Limb (tissue), 2 donors: ENCODE measurements at regions not wholly inside any gene's neighbourhood (a gene's known extent, or its start where the extent isn't known, plus 50 kb on each side); places are given as distances from the start of the nearest gene placed in this dataset.
"Not testable (repeated sequence)": the region's sequence is repeated elsewhere in the genome, so short reads cannot be mapped to it uniquely, and the experiment has no call there.

Source experiments
- DNase-seq, 2 donors: peaks; one replicate each; pipeline ENCODE4 v3.0.0-alpha.2; 2016; ENCODE audit errors: extremely low spot score in 2 of 2

DNA sequence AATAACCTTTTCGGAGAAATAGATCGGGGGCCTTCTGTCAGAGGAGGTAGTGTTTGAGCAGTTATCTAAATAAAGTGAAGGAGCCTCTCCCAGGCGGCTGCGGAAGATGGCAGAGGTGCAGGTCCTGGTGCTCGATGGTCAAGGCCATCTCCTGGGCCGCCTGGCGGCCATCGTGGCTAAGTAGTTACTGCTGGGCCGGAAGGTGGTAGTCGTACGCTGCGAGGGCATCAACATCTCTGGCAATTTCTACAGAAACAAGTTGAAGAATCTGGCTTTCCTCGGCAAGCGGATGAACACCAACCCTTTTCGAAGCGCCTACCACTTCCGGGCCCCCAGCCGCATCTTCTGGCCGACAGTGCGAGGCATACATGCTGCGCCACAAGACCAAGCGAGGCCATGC, 186.1 kb downstream of the KTN1 start:
- no peak for DNase-seq

DNA sequence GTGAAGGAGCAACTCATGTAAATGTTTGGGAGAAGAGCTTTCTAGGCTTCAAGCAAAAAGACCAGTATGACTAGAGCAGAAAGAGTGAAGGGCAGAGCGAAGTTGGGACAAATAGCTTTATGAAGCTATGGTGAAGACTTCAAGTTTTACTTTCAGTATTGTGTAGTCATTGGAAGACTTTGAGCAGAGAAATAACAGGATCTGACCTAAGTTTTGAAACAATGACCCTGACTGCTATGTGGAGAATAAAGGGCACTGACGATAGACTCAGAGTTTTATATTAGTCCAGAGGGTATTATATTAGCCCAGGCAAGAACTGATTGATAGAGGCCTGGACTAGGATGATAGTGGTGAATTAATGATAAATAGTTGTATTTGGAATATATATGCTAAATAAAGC, 187.3 kb downstream of the KTN1 start:
- no peak for DNase-seq

DNA sequence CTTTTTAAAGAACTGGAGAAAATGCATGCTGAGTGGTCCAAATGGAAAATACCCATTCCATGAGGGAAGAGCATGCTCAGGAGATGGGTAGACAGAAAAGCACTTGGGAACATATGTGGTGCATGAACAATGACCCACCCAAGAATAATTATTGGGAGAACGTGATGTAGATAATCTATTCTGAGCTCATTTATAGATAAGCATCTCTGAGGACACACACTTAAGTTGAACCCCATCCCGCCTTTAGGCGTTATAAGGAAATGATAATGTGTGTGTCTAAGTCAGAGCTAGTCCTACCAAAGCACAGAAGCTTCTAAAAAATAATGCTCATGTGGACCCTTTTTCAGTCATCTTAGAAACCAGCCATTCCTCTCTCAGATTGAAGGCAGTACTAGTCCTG, 189.9 kb downstream of the KTN1 start:
- no peak for DNase-seq

DNA sequence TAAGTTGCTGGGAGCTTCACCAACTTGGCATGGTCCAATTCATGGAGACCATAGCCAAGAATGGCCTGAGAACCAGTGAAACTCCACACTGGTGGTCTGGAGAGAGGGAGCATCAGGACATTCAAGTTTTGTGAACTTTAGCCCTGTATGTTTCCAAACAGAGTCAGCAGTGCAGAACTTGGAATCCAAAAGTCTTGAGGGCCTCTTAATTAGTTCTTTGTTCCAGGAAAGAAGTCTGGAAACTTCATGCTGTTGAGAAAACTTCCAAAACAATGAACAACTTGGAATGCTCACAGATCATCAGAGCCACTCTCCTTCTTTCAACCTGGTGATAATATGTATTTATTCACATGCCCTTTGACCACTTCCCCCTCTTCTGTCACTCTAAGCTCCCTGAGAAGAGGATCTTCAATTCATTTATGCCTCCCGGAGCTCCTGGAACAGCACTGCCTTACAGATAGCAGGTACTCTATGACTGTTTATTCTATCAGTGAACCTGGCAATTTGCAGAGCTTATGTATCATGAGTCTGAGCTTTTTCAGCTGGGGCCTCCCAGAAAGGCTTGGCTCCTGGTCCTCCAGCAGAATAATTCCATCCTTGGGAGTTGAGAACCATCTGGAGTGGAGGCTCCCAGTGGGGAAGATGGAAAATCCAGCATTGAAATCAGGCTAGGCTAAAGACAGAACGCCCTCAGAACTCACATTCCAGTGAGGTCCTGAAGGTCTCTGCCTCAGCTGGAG, 191.4 kb downstream of the KTN1 start:
- DNase-seq = no peak

DNA sequence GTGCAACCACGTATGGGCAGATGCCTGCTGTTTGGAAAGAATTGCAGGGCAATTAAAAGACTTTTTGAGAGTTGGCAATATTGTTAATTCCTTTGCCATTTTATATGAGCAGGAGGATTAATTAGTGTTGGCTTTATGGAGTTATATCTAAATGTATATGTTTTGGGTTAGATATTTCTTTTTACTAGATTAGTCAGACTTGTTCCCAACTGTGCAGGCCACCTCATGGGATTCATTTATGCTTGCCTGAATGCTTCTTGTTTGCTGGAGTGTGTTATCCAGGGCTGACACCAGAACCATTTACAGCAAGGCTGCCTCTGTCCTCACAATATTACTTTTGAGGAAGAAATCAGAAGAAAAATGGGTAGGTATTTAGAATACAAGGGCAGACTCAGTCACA, 192.5 kb downstream of the KTN1 start:
- no peak for DNase-seq

DNA sequence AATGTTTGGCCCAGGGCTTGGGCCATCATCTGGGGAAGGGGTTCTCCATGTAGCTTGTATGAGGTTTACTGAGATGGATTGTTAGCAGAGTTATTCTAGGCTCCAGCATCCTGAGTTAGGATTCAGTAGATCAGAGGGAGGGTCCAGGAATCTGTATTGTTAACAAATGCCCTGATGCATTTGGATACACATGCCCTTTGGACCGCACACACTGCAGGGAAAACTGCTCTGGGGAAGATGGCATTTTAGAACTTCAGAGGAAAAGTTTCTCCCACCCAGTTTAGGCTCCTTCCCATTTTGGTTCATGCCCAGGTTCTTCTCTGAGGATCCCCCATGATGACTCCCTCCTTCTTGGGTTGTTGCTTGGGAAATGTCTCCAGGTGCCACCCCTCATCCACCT, 193.3 kb downstream of the KTN1 start:
- DNase-seq = no peak

DNA sequence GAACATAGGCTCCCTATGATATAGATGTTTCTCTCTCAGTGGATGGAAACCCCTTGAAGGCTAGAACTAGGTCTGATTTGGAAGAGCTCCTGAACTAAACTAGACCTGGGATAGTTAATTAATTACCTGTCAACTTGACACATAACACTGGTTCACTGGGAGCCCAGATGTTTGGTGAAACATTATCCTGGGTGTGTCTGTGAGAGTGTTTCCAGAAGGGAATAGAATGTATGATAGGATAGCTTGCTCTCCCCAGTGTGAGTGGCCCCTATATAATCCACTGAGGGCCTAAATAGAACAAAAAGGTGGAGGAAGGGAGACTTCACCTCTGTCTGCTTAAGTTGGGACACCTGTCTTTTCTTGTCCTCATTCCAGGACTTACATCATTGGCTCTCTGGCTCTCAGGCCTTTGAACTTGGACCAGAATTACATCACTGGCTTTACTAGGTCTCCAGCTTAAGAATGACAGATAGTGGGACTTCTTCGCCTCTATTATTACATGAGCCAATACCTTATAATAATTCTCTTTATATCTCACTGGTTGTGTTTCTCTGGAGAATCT, 194.1 kb downstream of the KTN1 start:
- DNase-seq = no peak

DNA sequence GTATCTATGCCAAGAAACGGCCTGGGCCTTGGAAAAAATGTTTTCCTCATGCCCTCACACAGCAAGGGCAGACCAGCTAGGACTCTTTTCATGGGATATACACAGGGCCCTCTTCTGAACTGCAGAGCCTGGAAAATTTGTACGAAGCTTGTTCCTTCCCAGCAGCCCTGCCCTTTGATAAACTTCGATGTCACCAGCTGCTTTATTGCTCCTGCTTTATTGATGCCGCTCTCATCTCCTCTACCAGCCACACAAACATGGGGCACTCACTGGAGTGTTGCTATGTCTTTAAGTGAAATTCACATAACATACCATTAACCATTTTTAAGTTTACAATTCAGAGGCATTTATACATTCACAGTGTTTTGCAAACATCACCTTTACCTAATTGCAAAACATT, 197.9 kb downstream of the KTN1 start:
- no peak for DNase-seq

DNA sequence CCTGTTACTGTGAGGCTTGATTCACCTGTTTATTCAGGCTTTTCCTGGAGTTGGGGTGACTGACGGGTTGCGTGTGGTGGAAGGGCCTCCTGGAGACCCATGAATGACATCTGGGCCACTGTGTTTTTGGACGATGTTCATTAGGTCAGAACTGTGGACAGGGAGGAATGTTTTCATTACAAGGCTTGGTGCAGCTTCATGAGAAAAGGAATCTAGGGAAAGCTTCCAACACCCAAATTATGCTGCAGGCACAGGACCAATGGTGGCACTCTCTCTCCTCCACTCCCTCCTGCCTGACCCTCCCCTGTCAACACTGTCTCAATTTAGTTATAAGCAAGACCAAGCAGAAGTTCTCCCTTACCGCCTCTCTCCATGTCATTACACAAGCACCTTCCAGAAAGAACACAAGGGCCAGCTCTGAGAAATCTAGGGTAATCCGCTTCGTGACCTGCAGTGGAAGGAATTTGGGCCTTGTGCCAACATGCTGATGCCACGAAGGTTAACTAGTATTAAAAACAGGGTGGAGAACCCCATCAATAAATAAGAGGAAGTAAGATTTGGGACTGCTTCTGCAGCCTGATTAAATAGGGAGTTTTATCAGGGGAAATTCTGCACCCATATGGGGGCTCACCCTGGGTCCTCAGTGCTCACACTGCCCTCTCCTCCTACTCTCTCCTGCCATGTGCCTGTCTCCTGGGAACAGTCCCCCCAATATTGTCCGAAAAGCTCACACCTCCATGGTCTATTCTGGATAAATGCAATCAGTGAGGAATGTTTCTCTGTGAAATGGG, 200.3 kb downstream of the KTN1 start:
- DNase-seq = no peak

DNA sequence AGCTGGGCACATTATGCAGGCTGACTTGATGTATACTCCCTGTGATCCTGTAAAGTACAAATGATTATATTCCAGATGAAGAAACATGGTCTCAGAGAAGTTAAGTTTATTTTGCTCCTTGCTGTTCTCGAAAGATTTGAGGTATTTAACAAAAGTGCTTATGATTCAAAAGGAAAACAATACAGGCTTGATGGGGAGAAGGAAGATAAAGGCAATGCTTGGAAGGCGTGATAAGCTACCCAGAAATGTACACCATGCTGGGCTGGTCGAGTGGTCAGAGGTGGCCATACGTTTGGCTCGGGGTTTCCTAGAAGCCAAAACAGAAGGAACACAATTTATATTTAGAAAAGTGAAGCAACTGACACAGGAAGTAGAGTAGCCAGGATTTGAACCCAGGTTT, 201.0 kb downstream of the KTN1 start:
- no peak for DNase-seq

DNA sequence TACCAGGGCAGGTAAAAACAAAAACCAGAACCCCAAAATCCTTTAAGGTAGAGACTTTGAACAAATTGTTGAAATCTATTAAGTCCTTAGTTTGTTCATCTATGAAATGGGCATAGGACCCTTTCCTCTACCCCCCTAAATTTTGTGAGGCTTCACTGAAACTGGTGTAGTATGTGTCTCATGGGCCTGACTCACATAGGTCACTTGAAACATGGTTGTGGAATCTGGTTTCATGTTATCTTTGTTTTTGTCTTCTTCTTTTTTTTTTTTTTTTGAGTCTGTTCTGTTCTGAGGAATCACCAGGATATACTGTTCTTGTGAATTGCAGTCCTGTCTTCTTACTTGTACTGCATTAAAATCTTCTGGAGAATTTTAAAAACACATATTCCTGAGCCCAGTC, 202.2 kb downstream of the KTN1 start:
- no peak for DNase-seq

DNA sequence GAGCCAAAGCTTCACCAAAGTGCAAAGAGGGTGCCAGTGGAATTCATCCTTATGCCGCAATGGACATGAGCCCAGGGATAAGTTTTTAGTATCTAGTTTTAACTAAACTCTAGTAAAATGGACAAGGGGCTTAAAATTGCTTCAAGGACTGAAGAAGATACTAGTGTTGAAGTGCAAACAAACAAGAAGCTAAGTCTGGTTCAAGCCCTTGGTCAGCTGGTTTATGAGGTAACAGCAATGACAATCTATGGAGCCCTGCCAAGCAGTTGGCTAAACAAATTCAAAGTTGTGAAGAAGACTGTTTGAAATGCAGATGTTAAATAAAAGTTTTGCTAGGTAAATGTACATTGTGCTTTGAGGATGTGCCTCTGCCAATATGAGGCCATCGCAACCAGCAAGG, 209.4 kb downstream of the KTN1 start:
- no peak for DNase-seq

DNA sequence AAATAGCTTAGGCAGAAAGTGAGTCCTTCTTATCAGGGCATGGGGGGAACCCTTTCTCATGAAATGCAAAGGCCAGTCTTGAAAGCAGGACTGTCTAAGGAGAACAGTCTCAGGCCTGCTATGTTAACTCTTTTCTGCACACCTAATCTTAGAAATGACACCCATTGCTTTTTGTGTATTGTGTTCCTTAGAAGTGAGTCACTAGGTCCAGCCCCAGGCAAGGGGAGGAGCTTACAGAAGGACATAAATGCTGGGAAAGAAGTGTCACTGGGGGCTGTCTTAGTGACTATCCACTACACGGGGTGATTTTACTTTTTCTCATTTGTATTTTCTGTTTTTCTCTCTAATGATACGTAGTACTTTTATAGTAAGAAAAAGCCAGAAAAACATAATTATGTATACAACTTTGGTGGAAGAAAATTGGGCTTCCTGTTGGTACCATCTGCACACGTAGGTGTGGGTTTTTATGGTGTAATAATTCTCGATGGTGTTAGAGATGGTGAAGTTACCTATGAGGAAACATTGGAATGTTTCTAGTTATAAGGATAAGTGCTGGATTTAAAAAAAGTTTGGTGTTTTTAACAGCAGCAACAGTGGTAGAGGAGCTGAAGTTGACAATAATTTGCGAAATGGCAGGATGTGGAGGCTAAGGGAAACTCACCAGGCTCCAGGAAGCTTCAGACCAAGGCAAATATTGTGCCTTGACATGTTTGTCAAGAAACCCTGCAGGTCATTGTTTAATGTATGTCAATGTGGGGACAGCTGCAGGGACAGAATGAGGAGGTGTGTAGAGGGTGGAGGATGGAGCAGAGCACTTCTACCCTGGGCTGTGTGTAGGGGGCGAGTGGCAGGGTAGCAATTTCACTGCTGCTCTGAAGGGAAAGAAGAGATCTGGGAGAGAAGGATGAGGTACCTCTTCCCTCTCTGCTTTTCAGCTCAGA, 214.9 kb downstream of the KTN1 start:
- DNase-seq = no peak

DNA sequence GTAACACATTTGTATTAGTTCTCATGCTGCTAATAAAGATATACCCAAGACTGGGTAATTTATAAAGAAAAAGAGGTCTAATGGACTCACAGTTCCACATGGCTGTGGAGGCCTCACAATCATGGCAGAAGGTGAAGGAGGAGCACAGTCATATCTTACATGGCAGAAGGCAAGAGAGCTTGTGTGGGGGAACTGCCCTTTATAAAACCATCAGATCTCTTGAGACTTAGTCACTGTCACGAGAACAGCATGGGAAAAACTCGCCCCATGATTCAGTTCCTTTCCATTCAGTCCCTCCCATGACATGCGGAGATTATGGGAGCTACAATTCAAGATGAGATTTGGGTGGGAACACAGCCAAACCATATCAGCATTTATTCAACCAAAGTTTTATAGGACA, 216.5 kb downstream of the KTN1 start:
- not testable (repeated sequence) for DNase-seq

DNA sequence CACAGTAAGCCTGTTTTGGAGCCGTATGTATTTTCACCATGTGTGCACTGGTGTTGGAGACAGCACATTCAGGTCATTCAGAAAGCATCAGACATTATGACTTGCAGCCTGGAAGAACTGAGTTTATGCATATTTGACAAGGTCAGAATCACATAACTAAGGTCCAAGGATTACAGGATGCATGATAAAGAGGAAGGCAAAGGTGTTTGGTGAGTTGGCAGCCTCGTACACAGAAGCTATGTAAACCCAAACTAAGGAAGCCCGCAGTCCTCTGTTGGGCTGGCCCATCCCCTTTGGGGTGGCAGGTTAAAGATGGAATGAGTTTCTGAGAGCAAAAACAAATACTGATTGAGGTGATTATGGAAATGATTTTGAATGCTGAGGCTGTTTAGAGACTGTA, 218.4 kb downstream of the KTN1 start:
- DNase-seq = no peak

DNA sequence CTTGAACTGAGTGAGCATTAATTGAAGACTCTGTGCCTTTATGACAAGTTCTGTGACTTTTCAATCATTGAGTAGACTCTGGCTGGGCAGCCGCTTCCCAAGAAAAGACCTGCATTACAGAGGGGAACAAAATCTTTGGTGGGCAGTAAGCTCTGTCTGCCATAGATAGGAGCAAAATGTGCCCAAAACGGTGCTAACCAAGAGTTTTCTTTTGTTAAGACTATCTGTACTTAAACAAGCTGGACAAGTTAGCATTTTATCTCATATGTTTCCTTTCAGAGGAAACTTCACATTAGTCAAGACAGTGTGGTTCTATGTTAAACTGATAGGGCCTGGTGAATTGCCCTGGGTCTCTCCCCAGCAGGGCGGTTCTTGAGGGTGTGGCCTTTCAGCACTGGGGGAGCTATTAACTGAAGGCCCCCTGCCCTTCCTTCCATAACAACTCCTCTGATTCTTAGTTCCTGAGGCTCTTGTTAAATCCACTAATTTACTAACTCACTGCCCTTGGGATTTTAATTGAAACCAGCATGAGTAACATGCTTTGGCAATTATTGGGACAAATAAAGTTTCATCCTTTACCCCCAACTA, 219.6 kb downstream of the KTN1 start:
- no peak for DNase-seq

DNA sequence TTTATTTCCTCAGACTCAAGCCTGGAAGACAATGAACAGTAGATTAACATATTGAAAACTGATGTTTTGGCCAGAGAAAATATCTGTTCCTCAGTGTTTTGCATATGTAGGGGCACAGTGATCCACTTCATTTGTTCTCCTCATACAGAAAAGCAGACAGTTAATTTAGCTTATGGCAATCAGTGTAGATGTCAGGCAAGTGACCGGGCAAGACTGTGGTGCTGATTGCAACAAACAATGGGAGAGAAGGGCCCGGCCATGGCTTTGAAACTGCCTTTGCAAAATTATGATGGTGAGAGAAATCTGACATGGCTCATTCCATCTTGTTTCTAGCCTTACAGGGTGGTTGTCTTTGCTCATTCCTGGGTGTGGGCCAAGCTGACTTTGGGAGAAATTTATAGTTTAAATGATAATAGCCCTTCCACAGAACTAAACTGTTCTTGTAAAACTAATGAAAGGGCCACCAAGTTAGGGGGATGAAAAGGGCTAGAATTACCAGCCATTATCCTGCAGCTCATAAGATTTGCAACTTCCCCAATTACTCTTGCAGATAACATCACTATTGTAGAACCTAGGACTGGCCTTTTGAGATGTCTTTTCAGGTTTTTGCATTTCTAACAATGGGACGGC, 220.3 kb downstream of the KTN1 start:
- DNase-seq = no peak

DNA sequence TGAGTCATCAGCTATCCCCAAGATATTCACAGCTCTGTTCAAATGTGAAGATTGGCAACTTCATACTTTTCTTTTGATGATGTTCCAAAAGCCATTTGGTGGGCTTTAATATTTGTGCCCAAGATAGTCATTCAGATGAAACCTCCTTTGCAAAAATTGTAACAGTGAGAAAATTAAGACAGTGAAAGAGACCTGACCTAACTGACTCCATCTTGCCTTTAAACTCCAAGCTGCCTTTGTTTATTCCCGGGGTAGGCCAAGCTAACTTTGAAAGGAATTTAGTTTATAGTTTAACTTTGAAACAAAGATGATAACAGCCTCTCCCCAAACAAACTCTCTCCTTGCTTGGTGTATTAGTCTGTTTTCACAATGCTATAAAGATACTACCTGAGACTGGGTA, 221.1 kb downstream of the KTN1 start:
- no peak for DNase-seq

DNA sequence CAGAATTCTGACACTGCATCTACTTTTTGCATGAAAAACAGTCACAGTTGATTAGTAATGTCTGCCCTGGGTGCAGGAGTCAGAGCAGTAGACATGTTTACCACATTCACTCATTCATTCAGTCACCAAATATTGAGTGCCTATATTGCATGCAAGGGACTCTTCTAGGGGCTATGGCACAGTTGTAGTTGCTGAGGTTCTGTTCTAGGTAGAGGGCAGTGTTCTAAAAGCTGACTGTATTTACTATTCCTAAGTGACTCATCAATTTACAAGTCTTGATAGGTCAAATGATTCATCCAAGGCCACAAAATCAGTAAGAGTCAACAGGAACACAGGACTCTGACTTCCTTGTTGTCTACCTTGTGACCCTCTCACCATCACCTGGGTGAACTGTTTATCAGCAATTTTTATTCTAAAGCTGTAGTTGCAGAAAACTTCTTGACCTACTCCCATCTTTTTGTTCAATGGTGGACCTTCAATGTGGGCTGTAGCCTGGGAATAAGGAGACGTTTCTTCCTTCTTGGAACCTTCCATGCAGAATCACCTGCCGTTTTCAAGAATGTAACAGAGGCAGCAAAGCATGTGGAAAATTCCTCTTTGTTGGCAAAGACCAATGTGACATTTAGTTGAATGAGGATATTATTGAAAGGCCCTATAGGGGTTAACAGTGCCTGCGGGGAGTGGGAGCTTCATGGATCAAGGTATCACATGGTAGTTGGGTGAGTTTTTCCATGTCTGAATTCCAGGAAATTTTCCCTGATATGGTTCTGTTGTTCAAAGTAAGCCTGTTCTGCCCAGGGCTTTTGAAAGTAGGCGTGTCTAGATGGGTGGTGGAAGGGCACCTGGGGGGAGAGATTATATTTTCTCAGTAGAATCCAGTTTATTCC, 223.2 kb downstream of the KTN1 start:
- no peak for DNase-seq
